ENCODE measurements at regions not wholly inside any gene's neighbourhood (a gene's known extent, or its start where the extent isn't known, plus 50 kb on each side); places are given as distances from the start of the nearest gene placed in this dataset.

- TF ChIP-seq TAF1 (CRISPR knock-in tag; IDR thresholded peaks at IDR 0.05) = no peak
- no peak for TF ChIP-seq POLR2A (IDR thresholded peaks at IDR 0.05; ENCODE audit: insufficient read depth in 1 of 2, low read depth in 2 of 2, low read length in 2 of 2)
- TF ChIP-seq, protein P1, sequence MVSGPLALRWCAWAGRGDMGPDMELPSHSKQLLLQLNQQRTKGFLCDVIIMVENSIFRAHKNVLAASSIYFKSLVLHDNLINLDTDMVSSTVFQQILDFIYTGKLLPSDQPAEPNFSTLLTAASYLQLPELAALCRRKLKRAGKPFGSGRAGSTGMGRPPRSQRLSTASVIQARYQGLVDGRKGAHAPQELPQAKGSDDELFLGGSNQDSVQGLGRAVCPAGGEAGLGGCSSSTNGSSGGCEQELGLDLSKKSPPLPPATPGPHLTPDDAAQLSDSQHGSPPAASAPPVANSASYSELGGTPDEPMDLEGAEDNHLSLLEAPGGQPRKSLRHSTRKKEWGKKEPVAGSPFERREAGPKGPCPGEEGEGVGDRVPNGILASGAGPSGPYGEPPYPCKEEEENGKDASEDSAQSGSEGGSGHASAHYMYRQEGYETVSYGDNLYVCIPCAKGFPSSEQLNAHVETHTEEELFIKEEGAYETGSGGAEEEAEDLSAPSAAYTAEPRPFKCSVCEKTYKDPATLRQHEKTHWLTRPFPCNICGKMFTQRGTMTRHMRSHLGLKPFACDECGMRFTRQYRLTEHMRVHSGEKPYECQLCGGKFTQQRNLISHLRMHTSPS (CRISPR knock-in tag; IDR thresholded peaks at IDR 0.05; ENCODE audit: low read depth) = no peak
- no peak for TF ChIP-seq ZFYVE20 (CRISPR knock-in tag; IDR thresholded peaks at IDR 0.05; ENCODE audit: borderline replicate concordance, low read depth)
- TF ChIP-seq ZNF263 (CRISPR knock-in tag; IDR thresholded peaks at IDR 0.05) = no peak
- no peak for TF ChIP-seq CTCF (CRISPR knock-in tag; IDR thresholded peaks at IDR 0.05)
- TF ChIP-seq, protein P2, sequence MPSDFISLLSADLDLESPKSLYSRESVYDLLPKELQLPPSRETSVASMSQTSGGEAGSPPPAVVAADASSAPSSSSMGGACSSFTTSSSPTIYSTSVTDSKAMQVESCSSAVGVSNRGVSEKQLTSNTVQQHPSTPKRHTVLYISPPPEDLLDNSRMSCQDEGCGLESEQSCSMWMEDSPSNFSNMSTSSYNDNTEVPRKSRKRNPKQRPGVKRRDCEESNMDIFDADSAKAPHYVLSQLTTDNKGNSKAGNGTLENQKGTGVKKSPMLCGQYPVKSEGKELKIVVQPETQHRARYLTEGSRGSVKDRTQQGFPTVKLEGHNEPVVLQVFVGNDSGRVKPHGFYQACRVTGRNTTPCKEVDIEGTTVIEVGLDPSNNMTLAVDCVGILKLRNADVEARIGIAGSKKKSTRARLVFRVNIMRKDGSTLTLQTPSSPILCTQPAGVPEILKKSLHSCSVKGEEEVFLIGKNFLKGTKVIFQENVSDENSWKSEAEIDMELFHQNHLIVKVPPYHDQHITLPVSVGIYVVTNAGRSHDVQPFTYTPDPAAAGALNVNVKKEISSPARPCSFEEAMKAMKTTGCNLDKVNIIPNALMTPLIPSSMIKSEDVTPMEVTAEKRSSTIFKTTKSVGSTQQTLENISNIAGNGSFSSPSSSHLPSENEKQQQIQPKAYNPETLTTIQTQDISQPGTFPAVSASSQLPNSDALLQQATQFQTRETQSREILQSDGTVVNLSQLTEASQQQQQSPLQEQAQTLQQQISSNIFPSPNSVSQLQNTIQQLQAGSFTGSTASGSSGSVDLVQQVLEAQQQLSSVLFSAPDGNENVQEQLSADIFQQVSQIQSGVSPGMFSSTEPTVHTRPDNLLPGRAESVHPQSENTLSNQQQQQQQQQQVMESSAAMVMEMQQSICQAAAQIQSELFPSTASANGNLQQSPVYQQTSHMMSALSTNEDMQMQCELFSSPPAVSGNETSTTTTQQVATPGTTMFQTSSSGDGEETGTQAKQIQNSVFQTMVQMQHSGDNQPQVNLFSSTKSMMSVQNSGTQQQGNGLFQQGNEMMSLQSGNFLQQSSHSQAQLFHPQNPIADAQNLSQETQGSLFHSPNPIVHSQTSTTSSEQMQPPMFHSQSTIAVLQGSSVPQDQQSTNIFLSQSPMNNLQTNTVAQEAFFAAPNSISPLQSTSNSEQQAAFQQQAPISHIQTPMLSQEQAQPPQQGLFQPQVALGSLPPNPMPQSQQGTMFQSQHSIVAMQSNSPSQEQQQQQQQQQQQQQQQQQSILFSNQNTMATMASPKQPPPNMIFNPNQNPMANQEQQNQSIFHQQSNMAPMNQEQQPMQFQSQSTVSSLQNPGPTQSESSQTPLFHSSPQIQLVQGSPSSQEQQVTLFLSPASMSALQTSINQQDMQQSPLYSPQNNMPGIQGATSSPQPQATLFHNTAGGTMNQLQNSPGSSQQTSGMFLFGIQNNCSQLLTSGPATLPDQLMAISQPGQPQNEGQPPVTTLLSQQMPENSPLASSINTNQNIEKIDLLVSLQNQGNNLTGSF (CRISPR knock-in tag; IDR thresholded peaks at IDR 0.05) = no peak
- TF ChIP-seq SIN3A (IDR thresholded peaks at IDR 0.05; ENCODE audit: borderline replicate concordance, low read depth, low read length) = no peak
- no peak for TF ChIP-seq SKIL (CRISPR knock-in tag; IDR thresholded peaks at IDR 0.05; ENCODE audit: borderline replicate concordance)
Measured at GRCh38 chr13:97696921-97697320, 256.6 kb upstream of the IPO5 start.
